ENCODE measurements at regions not wholly inside any gene's neighbourhood (a gene's known extent, or its start where the extent isn't known, plus 50 kb on each side); places are given as distances from the start of the nearest gene placed in this dataset.

DNA sequence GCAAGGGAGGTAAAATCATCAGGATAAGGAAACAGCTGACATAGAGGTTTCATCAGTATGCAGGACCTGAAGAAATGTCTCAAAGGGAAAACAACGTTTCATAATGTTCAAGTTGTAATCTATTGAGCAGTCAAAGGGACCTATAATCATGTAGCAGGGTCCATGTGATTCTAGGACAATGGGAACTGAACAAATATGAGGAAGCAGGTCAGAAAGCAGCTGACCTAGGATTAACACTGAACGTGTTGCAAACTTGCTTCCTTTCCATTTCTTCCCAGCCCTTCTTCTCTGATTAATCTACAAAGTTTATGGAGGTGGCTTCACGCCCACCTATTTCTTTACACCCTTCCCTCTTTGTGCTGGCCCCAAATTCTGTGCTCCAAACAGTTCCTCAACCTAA is 256.9 kb upstream of the AKR1E2 start:
- no peak for TF ChIP-seq FOXJ3 (CRISPR knock-in tag; IDR thresholded peaks at IDR 0.05; ENCODE audit: borderline replicate concordance)
- TF ChIP-seq NFE2L1 (CRISPR knock-in tag; IDR thresholded peaks at IDR 0.05), result no peak
- TF ChIP-seq SP1 (CRISPR knock-in tag; conservative IDR thresholded peaks at IDR 0.05), result no peak
- TF ChIP-seq ZNF263 (CRISPR knock-in tag; IDR thresholded peaks at IDR 0.05; ENCODE audit: low read depth), result no peak
- TF ChIP-seq, protein P1, sequence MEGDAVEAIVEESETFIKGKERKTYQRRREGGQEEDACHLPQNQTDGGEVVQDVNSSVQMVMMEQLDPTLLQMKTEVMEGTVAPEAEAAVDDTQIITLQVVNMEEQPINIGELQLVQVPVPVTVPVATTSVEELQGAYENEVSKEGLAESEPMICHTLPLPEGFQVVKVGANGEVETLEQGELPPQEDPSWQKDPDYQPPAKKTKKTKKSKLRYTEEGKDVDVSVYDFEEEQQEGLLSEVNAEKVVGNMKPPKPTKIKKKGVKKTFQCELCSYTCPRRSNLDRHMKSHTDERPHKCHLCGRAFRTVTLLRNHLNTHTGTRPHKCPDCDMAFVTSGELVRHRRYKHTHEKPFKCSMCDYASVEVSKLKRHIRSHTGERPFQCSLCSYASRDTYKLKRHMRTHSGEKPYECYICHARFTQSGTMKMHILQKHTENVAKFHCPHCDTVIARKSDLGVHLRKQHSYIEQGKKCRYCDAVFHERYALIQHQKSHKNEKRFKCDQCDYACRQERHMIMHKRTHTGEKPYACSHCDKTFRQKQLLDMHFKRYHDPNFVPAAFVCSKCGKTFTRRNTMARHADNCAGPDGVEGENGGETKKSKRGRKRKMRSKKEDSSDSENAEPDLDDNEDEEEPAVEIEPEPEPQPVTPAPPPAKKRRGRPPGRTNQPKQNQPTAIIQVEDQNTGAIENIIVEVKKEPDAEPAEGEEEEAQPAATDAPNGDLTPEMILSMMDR (IDR thresholded peaks at IDR 0.05), result no peak
- TF ChIP-seq, protein P2, sequence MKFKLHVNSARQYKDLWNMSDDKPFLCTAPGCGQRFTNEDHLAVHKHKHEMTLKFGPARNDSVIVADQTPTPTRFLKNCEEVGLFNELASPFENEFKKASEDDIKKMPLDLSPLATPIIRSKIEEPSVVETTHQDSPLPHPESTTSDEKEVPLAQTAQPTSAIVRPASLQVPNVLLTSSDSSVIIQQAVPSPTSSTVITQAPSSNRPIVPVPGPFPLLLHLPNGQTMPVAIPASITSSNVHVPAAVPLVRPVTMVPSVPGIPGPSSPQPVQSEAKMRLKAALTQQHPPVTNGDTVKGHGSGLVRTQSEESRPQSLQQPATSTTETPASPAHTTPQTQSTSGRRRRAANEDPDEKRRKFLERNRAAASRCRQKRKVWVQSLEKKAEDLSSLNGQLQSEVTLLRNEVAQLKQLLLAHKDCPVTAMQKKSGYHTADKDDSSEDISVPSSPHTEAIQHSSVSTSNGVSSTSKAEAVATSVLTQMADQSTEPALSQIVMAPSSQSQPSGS (CRISPR knock-in tag; IDR thresholded peaks at IDR 0.05; ENCODE audit: borderline replicate concordance, low read depth), result no peak
- TF ChIP-seq, protein P3, sequence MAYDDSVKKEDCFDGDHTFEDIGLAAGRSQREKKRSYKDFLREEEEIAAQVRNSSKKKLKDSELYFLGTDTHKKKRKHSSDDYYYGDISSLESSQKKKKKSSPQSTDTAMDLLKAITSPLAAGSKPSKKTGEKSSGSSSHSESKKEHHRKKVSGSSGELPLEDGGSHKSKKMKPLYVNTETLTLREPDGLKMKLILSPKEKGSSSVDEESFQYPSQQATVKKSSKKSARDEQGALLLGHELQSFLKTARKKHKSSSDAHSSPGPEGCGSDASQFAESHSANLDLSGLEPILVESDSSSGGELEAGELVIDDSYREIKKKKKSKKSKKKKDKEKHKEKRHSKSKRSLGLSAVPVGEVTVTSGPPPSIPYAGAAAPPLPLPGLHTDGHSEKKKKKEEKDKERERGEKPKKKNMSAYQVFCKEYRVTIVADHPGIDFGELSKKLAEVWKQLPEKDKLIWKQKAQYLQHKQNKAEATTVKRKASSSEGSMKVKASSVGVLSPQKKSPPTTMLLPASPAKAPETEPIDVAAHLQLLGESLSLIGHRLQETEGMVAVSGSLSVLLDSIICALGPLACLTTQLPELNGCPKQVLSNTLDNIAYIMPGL (CRISPR knock-in tag; IDR thresholded peaks at IDR 0.05), result no peak
